Mucosa of stomach (tissue), 1 donor: ENCODE measurements at regions not wholly inside any gene's neighbourhood (a gene's known extent, or its start where the extent isn't known, plus 50 kb on each side); places are given as distances from the start of the nearest gene placed in this dataset.

Source experiments
- H3K27me3 ChIP-seq: one replicate; pipeline ENCODE4 v1.7.0; 2013; ENCODE audit warnings: mild to moderate bottlenecking, low read length; ENCODE audit not compliant: control insufficient read depth, insufficient read depth
- H3K36me3 ChIP-seq: one replicate; pipeline ENCODE4 v1.7.0; 2013; ENCODE audit warnings: low read length; ENCODE audit not compliant: control insufficient read depth, insufficient read depth
- H3K4me1 ChIP-seq: one replicate; pipeline ENCODE4 v1.7.0; 2013; ENCODE audit warnings: mild to moderate bottlenecking, low read length; ENCODE audit not compliant: control insufficient read depth, insufficient read depth
- H3K4me3 ChIP-seq: one replicate; pipeline ENCODE4 v1.7.0; 2013; ENCODE audit warnings: low read length
- H3K9ac ChIP-seq: one replicate; pipeline ENCODE4 v1.7.0; 2013; ENCODE audit warnings: mild to moderate bottlenecking, low read length, moderate library complexity
- H3K9me3 ChIP-seq: one replicate; pipeline ENCODE4 v1.7.0; 2013; ENCODE audit warnings: mild to moderate bottlenecking, low read length, moderate library complexity; ENCODE audit not compliant: control insufficient read depth
- donor health status: Pancreatic carcinoma.

DNA sequence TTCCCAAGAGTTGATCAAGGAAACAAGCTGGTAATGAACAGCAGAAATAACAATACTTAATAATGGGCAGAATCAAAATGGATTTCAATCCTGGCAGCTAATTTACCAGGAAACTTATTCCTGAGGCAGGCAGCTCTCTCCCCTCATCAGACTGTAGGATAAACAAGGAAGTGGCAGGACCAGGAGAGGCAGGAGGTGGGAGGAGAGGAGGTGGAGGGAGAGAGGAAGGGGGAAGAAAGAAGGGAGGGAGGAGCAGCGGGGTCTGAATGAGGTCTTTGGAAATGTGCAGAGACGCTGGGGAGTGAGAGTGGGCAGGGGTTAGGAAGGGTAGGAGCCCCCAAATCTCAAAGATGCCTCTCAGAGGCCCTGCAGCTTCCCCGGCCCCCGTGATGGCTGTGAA, 231.5 kb downstream of the BCOR start:
- H3K36me3 ChIP-seq: no peaks in the 10 kb centered on the region
- H3K4me3 ChIP-seq: no peak overlapping the region
- H3K9ac ChIP-seq: no peak overlapping the region
- H3K27me3 ChIP-seq: no peaks in the 10 kb centered on the region
- no peaks in the 10 kb centered on the region for H3K9me3 ChIP-seq
- H3K4me1 ChIP-seq: peaks cover 9% of the 10 kb centered on the region

DNA sequence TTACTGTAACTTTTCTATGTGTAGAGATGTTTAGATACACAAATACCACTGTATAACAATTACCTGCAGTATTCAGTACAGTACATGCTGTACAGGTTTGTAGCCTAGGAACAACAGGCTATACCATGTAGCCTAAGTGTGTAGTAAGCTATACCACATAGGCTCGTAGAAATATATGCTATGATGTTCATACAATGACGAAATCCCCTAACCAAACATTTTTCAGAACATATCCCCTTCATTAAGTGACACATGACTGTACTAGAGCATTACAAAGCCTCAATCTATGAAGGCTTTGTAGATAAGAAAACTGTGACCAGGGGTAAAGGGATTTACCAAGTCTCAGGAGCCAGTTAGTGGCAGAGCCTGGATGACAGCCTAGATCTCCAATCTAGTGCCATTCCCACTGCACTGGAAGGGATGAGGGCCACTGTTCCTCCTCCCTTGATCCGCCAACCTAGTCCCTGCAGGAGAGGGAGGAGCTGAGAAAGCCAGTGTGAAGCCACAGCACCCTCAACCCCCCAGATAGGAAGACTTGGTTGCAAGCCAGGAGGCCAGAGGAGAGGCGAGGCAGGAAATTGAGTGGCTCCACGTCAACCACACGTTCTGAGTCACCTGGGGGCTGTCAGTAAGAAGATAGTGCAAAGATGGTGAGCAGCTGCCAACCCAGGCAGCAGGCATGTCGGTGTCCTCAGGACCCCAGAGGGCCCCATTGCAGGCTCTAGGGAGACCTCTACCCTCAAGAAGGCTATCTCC, 227.7 kb downstream of the BCOR start:
- H3K4me1 ChIP-seq: peaks cover 9% of the 10 kb centered on the region
- no peaks in the 10 kb centered on the region for H3K36me3 ChIP-seq
- no peak overlapping the region for H3K4me3 ChIP-seq
- no peaks in the 10 kb centered on the region for H3K9me3 ChIP-seq
- H3K9ac ChIP-seq: no peak overlapping the region
- H3K27me3 ChIP-seq: no peaks in the 10 kb centered on the region

DNA sequence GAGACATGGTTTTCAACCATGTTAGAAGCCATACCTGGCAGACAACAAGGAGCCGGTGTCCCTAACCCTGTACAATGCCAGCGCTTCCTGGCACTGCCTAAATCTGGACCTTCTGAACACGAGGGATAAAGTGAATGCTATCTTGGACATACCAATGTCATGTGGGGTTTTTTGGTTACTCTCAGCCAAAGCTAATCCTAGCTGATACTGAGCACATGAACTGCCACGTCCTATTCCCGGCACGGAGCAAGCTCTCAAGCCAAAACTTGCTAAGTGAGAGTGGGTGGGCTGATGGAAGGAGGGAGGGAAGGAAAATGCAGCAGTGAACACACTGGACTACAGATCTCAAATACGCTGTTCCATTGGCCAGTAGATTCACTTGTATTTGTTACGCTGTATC, 226.1 kb downstream of the BCOR start:
- no peak overlapping the region for H3K4me3 ChIP-seq
- H3K9ac ChIP-seq: no peak overlapping the region
- peaks cover 3% of the 10 kb centered on the region for H3K4me1 ChIP-seq
- H3K27me3 ChIP-seq: no peaks in the 10 kb centered on the region
- no peaks in the 10 kb centered on the region for H3K36me3 ChIP-seq
- H3K9me3 ChIP-seq: no peaks in the 10 kb centered on the region

DNA sequence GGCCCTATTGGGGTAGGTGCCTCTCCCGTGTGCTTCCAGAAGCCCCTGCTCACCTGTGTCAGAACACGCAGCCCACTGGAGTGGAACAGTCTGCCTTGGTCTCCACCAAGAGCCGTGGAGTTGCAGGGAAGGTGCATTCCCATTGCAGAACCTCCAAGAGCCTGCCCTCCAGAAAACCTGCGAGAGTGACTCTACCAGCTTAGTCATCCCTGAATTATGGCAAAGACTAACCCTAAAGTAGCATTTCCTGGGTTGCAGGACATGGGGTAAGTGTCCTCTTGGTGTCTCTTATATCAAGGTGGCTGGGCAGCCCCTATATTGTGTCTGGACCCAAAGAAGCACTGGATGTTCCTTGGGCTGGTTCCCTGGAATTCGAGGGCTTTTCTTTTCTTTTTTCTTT, 224.6 kb downstream of the BCOR start:
- H3K9me3 ChIP-seq: no peaks in the 10 kb centered on the region
- H3K27me3 ChIP-seq: no peaks in the 10 kb centered on the region
- H3K4me3 ChIP-seq: no peak overlapping the region

DNA sequence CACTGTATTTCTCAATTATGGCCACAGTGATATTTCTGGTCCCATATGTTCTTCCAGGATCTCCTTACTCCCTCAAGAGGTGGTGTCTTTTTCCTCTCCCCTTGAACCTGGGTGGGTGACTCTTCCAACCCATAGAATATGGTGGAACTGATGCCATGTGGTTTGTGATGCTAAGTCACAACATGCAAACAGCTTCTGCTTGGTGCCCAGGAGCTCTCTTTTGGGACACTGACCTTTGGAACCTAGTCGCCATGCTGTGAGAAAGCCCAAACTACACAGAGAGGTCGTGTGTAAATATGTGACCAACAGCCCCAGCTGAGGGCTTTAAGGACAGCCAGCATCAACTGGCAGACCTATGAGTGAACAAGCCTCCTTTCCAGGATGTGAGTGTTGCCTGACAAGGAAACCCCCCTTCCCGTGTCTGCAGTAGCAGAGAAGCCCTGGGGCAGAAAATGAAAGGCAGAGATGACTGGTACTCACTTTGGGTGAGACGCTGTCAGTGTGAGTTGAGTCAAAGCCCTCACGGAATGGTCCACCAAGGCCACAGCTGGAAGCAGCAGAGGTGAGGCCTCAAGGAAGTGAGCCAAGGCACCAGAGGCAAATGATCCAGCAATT, 223.4 kb downstream of the BCOR start:
- H3K27me3 ChIP-seq: no peaks in the 10 kb centered on the region
- no peaks in the 10 kb centered on the region for H3K36me3 ChIP-seq
- H3K4me3 ChIP-seq: no peak overlapping the region
- no peaks in the 10 kb centered on the region for H3K9me3 ChIP-seq
- H3K9ac ChIP-seq: no peak overlapping the region
- peaks cover 3% of the 10 kb centered on the region for H3K4me1 ChIP-seq

More for the DNA sequence above, 224.6 kb downstream of the BCOR start:
- H3K9ac ChIP-seq: no peak overlapping the region
- peaks cover 3% of the 10 kb centered on the region for H3K4me1 ChIP-seq
- H3K36me3 ChIP-seq: no peaks in the 10 kb centered on the region

- no peaks in the 10 kb centered on the region for H3K36me3 ChIP-seq
- H3K4me3 ChIP-seq: no peak overlapping the region
- H3K27me3 ChIP-seq: no peaks in the 10 kb centered on the region
- no peak overlapping the region for H3K9ac ChIP-seq
- peaks cover 3% of the 10 kb centered on the region for H3K4me1 ChIP-seq
- H3K9me3 ChIP-seq: no peaks in the 10 kb centered on the region
These were observed 221.7 kb downstream of the BCOR start for GRCh38 chrX:39875834-39876628.

GRCh38 chrX:39877905-39878304, 219.9 kb downstream of the BCOR start:
- Histone ChIP-seq H3K4me3 (no peak overlapping the region), H3K27me3 (no peaks in the 10 kb centered on the region), H3K9ac (no peak overlapping the region), H3K4me1 (peaks cover 3% of the 10 kb centered on the region), H3K9me3 (no peaks in the 10 kb centered on the region), H3K36me3 (no peaks in the 10 kb centered on the region)

DNA sequence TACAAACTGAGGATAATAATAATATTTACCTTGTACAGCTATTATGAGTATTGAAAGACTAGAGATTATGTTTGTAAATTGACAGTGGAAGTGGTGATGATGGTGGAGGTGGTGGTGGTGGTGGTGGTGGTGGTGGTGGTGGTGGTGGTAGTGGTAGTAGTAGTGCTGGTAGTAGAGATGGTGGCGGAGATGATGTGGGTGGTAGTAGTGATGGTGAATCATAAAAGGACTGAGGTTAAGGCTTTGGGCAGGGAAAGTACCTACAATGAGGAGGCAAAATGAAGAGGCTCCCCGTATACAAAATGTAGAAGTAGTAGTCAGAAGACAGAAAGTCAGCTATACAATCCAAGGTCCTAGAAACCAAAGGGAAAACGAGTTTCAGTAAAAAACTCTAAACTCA, 214.1 kb downstream of the BCOR start:
- Histone ChIP-seq H3K4me1 (no peaks in the 10 kb centered on the region), H3K9ac (no peak overlapping the region), H3K4me3 (no peak overlapping the region), H3K27me3 (no peaks in the 10 kb centered on the region), H3K36me3 (no peaks in the 10 kb centered on the region), H3K9me3 (no peaks in the 10 kb centered on the region)

DNA sequence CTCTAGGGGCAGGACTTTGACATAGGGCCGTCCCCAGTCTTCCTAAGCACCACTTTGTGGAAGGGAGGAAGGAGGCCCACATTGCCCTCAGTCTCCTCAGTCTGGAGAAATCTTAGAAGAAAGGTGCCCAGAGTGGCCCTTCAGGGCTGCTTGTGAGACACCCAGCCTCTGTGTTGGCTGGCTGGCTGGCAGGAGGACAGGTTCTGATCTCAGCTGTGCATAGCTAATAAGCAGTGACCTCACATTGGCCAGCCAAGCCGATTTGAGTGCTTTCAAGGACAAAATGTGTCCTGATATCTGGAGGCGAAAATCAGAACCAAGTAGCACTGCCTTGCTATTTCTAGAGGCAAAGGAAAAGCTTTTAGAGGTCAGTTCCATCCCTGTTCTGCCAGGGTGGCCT, 211.5 kb downstream of the BCOR start:
- Histone ChIP-seq H3K9me3 (no peaks in the 10 kb centered on the region), H3K36me3 (no peaks in the 10 kb centered on the region), H3K9ac (no peak overlapping the region), H3K4me3 (no peak overlapping the region), H3K4me1 (peaks cover under 1% of the 10 kb centered on the region), H3K27me3 (no peaks in the 10 kb centered on the region)

DNA sequence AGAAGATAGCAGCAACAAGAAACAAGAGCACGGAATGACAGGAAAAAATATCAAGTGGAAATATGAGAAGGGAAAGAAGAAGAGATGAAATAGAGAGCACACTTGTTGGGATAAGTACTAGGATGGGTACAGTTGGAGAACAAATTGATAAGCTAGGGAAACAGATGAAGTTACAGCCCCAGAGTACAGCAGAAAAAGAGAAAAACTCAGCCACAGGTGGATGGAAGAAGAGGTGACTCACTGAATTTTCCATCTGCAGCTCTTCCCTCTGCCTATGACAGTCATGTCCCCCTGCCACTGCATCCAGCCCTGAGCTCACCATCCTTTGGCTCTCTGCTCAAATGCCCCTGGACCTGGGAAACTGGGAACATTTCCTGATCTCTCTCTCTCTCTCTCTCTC, 209.0 kb downstream of the BCOR start:
- no peaks in the 10 kb centered on the region for H3K36me3 ChIP-seq
- H3K4me1 ChIP-seq: peaks cover 8% of the 10 kb centered on the region
- H3K9ac ChIP-seq: no peak overlapping the region
- H3K27me3 ChIP-seq: no peaks in the 10 kb centered on the region
- no peaks in the 10 kb centered on the region for H3K9me3 ChIP-seq
- H3K4me3 ChIP-seq: no peak overlapping the region

DNA sequence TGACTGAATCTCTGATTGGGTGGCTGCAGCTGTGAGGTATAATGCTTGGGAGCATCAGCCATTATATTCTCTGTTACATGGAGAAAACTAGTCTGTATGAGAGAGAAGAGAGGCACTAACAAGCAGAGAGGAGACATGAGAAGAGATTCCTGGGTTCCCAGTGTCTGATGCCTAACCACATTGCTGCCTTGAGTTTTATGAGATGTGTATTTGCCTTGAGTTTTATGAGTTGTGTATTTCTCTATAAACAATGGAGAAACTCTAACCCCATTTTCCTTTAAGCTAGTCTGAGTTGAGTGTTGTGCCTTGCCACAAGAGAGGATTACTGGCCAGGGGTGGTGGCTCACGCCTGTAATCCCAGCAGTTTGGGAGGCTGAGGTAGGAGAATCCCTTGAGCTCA, 208.1 kb downstream of the BCOR start:
- Histone ChIP-seq H3K36me3 (no peaks in the 10 kb centered on the region), H3K9me3 (no peaks in the 10 kb centered on the region), H3K27me3 (no peaks in the 10 kb centered on the region), H3K9ac (no peak overlapping the region), H3K4me1 (peaks cover 9% of the 10 kb centered on the region), H3K4me3 (no peak overlapping the region)

DNA sequence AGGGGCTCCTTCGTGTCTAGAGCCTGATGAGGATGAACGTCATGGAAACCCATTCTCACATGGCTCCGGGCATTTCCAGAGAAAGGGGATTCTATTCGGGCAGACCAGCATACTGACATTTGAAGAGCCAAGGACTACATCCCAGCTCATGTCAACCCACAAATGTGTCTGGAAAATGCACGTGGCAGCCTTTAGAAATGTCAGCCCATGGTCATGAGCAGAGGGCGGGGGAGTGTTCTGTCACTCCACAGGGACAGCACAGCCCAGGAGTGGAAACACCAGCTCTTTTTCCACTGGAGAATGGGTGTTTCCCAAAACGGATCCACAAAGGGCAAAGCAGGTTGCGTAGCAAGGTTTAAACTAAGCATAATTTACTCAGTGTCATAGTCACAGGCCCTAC, 207.0 kb downstream of the BCOR start:
- Histone ChIP-seq H3K4me3 (no peak overlapping the region), H3K36me3 (no peaks in the 10 kb centered on the region), H3K4me1 (peaks cover 20% of the 10 kb centered on the region), H3K9ac (no peak overlapping the region), H3K27me3 (no peaks in the 10 kb centered on the region), H3K9me3 (no peaks in the 10 kb centered on the region)
